ENCODE measurements at regions not wholly inside any gene's neighbourhood (a gene's known extent, or its start where the extent isn't known, plus 50 kb on each side); places are given as distances from the start of the nearest gene placed in this dataset.

- no peak for DNase-seq (ENCODE audit: low spot score)
Observed at GRCh38 chr20:17790296-17790695, 90.5 kb downstream of the BANF2 start.

- DNase-seq (ENCODE audit: low spot score): no peak
Observed at GRCh38 chr20:17787816-17788215, 88.0 kb downstream of the BANF2 start.

- no peak for DNase-seq (ENCODE audit: low spot score)
Observed at GRCh38 chr20:17786221-17786718, 86.5 kb downstream of the BANF2 start.
